ENCODE measurements at regions not wholly inside any gene's neighbourhood (a gene's known extent, or its start where the extent isn't known, plus 50 kb on each side); places are given as distances from the start of the nearest gene placed in this dataset.
"Not testable (repeated sequence)": the region's sequence is repeated elsewhere in the genome, so short reads cannot be mapped to it uniquely, and the experiment has no call there.

- DNase-seq (ENCODE audit: low read depth) = no peak
Measured at GRCh38 chr22:40094485-40094884, 83.2 kb upstream of the TNRC6B start.

GRCh38 chr22:40099887-40100286 lies 77.8 kb upstream of the TNRC6B start:
- DNase-seq (ENCODE audit: low read depth) = not testable (repeated sequence)

GRCh38 chr22:40105755-40106154 lies 72.0 kb upstream of the TNRC6B start:
- DNase-seq (ENCODE audit: low read depth) = no peak

- no peak for DNase-seq (ENCODE audit: low read depth)
Measured at GRCh38 chr22:40107244-40107643, 70.5 kb upstream of the TNRC6B start.

- peak; percentile 55 for DNase-seq (ENCODE audit: low read depth)
Measured at GRCh38 chr22:40107851-40108378, 69.8 kb upstream of the TNRC6B start.

GRCh38 chr22:40108396-40108795 lies 69.3 kb upstream of the TNRC6B start:
- no peak for DNase-seq (ENCODE audit: low read depth)

- DNase-seq (ENCODE audit: low read depth) = not testable (repeated sequence)
Measured at GRCh38 chr22:40108926-40109325, 68.8 kb upstream of the TNRC6B start.

GRCh38 chr22:40111451-40111850 lies 66.3 kb upstream of the TNRC6B start:
- DNase-seq (ENCODE audit: low read depth) = no peak

- DNase-seq (ENCODE audit: low read depth) = no peak
Measured at GRCh38 chr22:40112595-40112994, 65.1 kb upstream of the TNRC6B start.

GRCh38 chr22:40113696-40114095 lies 64.0 kb upstream of the TNRC6B start:
- DNase-seq (ENCODE audit: low read depth) = no peak

- DNase-seq (ENCODE audit: low read depth) = no peak
Measured at GRCh38 chr22:40114411-40114810, 63.3 kb upstream of the TNRC6B start.

- no peak for DNase-seq (ENCODE audit: low read depth)
Measured at GRCh38 chr22:40116496-40117200, 61.1 kb upstream of the TNRC6B start.

- DNase-seq (ENCODE audit: low read depth) = no peak
Measured at GRCh38 chr22:40118979-40119378, 58.7 kb upstream of the TNRC6B start.

- no peak for DNase-seq (ENCODE audit: low read depth)
Measured at GRCh38 chr22:40120848-40121247, 56.9 kb upstream of the TNRC6B start.

GRCh38 chr22:40121461-40121860 lies 56.3 kb upstream of the TNRC6B start:
- DNase-seq (ENCODE audit: low read depth) = no peak

- no peak for DNase-seq (ENCODE audit: low read depth)
Measured at GRCh38 chr22:40122792-40123191, 54.9 kb upstream of the TNRC6B start.

- DNase-seq (ENCODE audit: low read depth) = no peak
Measured at GRCh38 chr22:40123387-40123786, 54.3 kb upstream of the TNRC6B start.
